Uterus (tissue), 3 donors: ENCODE measurements at regions not wholly inside any gene's neighbourhood (a gene's known extent, or its start where the extent isn't known, plus 50 kb on each side); places are given as distances from the start of the nearest gene placed in this dataset.

Experiments used
- DNase-seq, 2 donors: peaks; one replicate each; pipeline ENCODE4 v3.0.0-alpha.2; 2019 to 2020
- H3K27ac ChIP-seq, 2 donors: fragments of 200-600 bp; sonication (generic); 1 replicate in 1 of 2; 2 replicates in 1 of 2; pipeline ENCODE4 v1.5.1; 2016 to 2018
- H3K27me3 ChIP-seq, 2 donors: fragments of 200-600 bp; sonication (generic); one replicate each; pipeline ENCODE4 v1.5.1; 2018 to 2019; ENCODE audit warnings: control low read depth in 1 of 2
- H3K36me3 ChIP-seq, 2 donors: fragments of 200-600 bp; sonication (generic); one replicate each; pipeline ENCODE4 v1.5.1; 2019; ENCODE audit warnings: control low read depth in 1 of 2
- H3K4me1 ChIP-seq, 2 donors: fragments of 200-600 bp; sonication (generic); one replicate each; pipeline ENCODE4 v1.5.1; 2018 to 2019; ENCODE audit warnings: control low read depth in 1 of 2
- H3K4me3 ChIP-seq, 2 donors: fragments of 200-600 bp; sonication (generic); 1 replicate in 1 of 2; 2 replicates in 1 of 2; pipeline ENCODE4 v1.5.1; 2018 to 2019; ENCODE audit warnings: mild to moderate bottlenecking in 1 of 2
- H3K9me3 ChIP-seq, 2 donors: fragments of 200-600 bp; sonication (generic); one replicate each; pipeline ENCODE4 v1.5.1; 2019; ENCODE audit warnings: control low read depth in 1 of 2
- POLR2A ChIP-seq, 2 donors: fragments of 450-650 bp; IDR thresholded peaks; one replicate each; pipeline ENCODE4 v1.6.1; 2016; ENCODE audit warnings: antibody characterized with exemption in 2 of 2, mild to moderate bottlenecking in 1 of 2, moderate library complexity in 1 of 2
- intact Hi-C: fragments of 100-400 bp; cut with DNase I; formaldehyde crosslinking; loops from one replicate; pipeline ENCODE4 v1.15.1; 2023; ENCODE audit warnings: low total_unique reads
- TF ChIP-seq, protein P1 (sequence below), 4 experiments: fragments of 200-600 bp in 2 of 4; fragments of 450-650 bp in 2 of 4; sonication (generic) in 2 of 4; IDR thresholded peaks; one replicate each; pipeline ENCODE4 v1.5.1; 2016 to 2019; ENCODE audit warnings: antibody characterized with exemption in 4 of 4, mild to moderate bottlenecking in 2 of 4, moderate library complexity in 1 of 4
- donor health status: DM: yes; HTN: yes; CAD: no.

DNA sequence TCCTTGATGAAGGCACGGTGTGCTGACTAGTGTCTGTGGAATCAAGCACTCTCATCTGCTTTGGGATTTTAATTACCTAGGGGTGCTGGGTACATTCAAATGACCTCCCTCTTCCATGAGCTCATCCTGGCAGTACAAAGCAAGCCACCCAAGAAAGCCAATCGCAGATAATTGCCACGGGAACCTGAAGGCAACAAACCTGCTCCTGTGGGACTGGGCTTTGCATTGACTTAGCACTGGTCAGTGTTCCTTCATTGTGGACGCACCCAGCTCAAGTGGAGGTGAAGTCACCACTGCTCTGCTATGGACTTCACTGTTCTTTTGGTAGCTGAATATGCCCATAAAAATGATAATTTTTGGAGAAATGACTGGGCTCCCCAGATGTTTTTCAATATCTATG, 261.6 kb upstream of the FERMT1 start:
- DNase-seq, result no peak
- Histone ChIP-seq H3K27me3 (no peaks in the 10 kb centered on the region), H3K4me1 (no peaks in the 10 kb centered on the region), H3K9me3 (no peaks in the 10 kb centered on the region), H3K4me3 (no peak overlapping the region), H3K27ac (no peak overlapping the region), H3K36me3 (no peaks in the 10 kb centered on the region)
- TF ChIP-seq, protein P1, sequence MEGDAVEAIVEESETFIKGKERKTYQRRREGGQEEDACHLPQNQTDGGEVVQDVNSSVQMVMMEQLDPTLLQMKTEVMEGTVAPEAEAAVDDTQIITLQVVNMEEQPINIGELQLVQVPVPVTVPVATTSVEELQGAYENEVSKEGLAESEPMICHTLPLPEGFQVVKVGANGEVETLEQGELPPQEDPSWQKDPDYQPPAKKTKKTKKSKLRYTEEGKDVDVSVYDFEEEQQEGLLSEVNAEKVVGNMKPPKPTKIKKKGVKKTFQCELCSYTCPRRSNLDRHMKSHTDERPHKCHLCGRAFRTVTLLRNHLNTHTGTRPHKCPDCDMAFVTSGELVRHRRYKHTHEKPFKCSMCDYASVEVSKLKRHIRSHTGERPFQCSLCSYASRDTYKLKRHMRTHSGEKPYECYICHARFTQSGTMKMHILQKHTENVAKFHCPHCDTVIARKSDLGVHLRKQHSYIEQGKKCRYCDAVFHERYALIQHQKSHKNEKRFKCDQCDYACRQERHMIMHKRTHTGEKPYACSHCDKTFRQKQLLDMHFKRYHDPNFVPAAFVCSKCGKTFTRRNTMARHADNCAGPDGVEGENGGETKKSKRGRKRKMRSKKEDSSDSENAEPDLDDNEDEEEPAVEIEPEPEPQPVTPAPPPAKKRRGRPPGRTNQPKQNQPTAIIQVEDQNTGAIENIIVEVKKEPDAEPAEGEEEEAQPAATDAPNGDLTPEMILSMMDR (IDR thresholded peaks at IDR 0.05), result no peak
- TF ChIP-seq POLR2A (IDR thresholded peaks at IDR 0.05), result no peak
- intact Hi-C loops, result no loop called here

DNA sequence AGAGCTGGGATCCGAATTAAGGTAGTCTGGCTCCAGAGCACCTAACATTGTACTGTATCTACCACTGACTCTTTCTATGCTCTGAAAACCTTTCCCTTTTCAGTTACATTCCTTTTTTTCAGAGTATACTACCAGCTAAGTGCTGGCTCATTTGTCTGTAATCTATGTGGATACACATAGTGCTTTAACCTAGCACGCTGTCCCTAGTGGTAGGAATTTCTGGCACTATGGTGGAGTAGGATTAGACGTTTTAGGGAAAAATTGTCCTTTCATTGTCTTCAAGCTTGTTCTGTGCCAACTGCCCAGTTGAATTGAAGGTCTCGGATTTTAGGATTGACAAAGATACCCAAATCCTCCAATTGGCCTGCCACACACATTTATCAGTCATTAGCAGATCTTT, 259.1 kb upstream of the FERMT1 start:
- Histone ChIP-seq H3K4me1 (no peaks in the 10 kb centered on the region), H3K27ac (no peak overlapping the region), H3K27me3 (no peaks in the 10 kb centered on the region), H3K36me3 (no peaks in the 10 kb centered on the region), H3K9me3 (no peaks in the 10 kb centered on the region), H3K4me3 (no peak overlapping the region)
- intact Hi-C loops, result no loop called here
- no peak for DNase-seq
- TF ChIP-seq, protein P1 (IDR thresholded peaks at IDR 0.05), result peak in 1 of 4 experiments; percentile 2
- no peak for TF ChIP-seq POLR2A (IDR thresholded peaks at IDR 0.05)

DNA sequence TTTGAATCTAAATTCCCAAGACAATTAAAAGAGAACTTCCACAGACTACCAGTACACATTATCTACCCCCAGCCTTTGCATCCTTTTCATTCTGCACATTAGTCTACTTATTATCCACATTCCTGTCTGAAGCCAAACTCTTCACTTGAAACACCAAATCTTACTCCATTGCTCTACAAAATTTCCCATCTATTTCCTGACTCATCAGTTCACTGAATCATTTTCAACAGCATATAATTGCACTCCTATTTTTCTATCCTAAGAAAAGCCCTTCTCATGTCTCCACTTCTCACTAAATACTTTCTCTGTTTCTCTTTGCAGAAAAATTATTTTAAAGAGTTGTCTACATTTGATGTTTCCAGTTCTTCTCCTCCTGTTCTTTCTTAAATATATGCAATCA, 239.4 kb upstream of the FERMT1 start:
- intact Hi-C loops, result no loop called here
- Histone ChIP-seq H3K36me3 (no peaks in the 10 kb centered on the region), H3K27me3 (no peaks in the 10 kb centered on the region), H3K4me1 (no peaks in the 10 kb centered on the region), H3K27ac (no peak overlapping the region), H3K4me3 (no peak overlapping the region), H3K9me3 (no peaks in the 10 kb centered on the region)
- TF ChIP-seq, protein P1 (IDR thresholded peaks at IDR 0.05), result no peak
- no peak for TF ChIP-seq POLR2A (IDR thresholded peaks at IDR 0.05)
- no peak for DNase-seq

DNA sequence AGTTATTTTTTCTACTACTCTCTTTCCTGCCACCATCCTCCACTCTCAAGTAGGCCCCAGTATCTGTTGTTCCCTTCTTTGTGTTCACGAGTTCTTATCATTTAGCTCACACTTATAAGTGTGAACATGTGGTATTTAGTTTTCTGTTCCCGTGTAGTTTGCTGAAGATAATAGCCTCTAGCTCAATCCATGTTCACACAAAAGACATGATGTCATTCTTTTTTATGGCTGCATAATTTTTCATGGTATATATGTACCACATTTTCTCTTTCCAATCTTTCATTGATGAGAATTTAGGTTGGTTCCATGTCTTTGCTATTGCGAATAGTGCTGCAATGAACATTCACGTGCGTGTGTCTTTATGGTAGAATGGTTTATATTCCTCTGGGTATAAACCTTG, 237.9 kb upstream of the FERMT1 start:
- H3K4me3 ChIP-seq, result no peak overlapping the region
- no peaks in the 10 kb centered on the region for H3K9me3 ChIP-seq
- H3K36me3 ChIP-seq, result no peaks in the 10 kb centered on the region
- DNase-seq, result no peak
- H3K4me1 ChIP-seq, result no peaks in the 10 kb centered on the region
- TF ChIP-seq, protein P1 (IDR thresholded peaks at IDR 0.05), result no peak
- no peak for TF ChIP-seq POLR2A (IDR thresholded peaks at IDR 0.05)
- intact Hi-C loops, result no loop called here
- H3K27ac ChIP-seq, result no peak overlapping the region
- no peaks in the 10 kb centered on the region for H3K27me3 ChIP-seq

DNA sequence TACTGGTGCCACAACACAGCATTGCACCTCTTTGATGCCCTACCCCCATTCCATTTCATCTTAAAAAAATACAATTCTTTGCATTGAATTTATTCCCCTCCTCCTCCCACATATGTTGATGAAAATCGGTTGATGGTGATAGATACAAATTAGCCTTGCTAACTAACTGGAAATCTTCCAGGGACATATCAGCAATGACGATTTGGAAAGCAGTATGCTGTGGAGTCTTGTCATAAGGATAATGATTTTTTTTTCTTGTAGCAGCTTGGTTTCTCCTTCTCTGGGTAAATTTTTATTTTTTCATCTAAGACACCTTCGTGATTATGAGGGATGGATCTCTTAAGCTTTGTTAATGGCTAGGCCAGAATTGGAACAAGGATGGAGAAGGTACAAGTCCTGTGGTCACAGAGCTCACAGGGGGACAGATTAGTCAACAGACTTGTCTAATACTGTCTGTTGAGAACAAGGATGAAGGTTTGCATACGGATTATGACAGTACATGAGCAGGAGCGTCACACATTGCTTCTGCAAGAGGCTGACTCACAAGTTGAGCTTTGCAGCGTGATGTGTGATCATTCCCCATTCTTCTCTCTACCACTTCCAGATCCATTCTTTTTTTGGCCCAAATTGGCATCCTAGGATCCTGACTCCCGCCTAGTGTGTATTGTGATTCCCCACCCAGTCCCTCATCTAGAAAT, 233.1 kb upstream of the FERMT1 start:
- H3K4me3 ChIP-seq, result no peak overlapping the region
- no peaks in the 10 kb centered on the region for H3K36me3 ChIP-seq
- H3K27me3 ChIP-seq, result no peaks in the 10 kb centered on the region
- no peaks in the 10 kb centered on the region for H3K9me3 ChIP-seq
- no peak for DNase-seq
- H3K4me1 ChIP-seq, result no peaks in the 10 kb centered on the region
- H3K27ac ChIP-seq, result no peak overlapping the region
- TF ChIP-seq, protein P1 (IDR thresholded peaks at IDR 0.05), result no peak
- TF ChIP-seq POLR2A (IDR thresholded peaks at IDR 0.05), result no peak
- intact Hi-C loops, result no loop called here
